ENCODE measurements at regions not wholly inside any gene's neighbourhood (a gene's known extent, or its start where the extent isn't known, plus 50 kb on each side); places are given as distances from the start of the nearest gene placed in this dataset.
"Not testable (repeated sequence)": the region's sequence is repeated elsewhere in the genome, so short reads cannot be mapped to it uniquely, and the experiment has no call there.

- DNase-seq: no peak
Observed at GRCh38 chr1:192862271-192862670, 53.4 kb downstream of the RGS2 start.

- peak; percentile 14 to 28 for DNase-seq
Observed at GRCh38 chr1:192866241-192866868, 57.5 kb downstream of the RGS2 start.

- DNase-seq: no peak
Observed at GRCh38 chr1:192867180-192867579, 58.3 kb downstream of the RGS2 start.

- DNase-seq: peak; percentile 54 to 71
Observed at GRCh38 chr1:192869308-192869940, 60.6 kb downstream of the RGS2 start.

- no peak for DNase-seq
Observed at GRCh38 chr1:192872010-192872409, 63.2 kb downstream of the RGS2 start.

GRCh38 chr1:192873836-192874235 is 65.0 kb downstream of the RGS2 start:
- peak in 1 of 2 donors; percentile 75 for DNase-seq

- no peak for DNase-seq
Observed at GRCh38 chr1:192876633-192877032, 67.8 kb downstream of the RGS2 start.

- DNase-seq: peak; percentile 88 to 90
Observed at GRCh38 chr1:192877283-192877886, 68.5 kb downstream of the RGS2 start.

GRCh38 chr1:192878249-192878648 is 69.4 kb downstream of the RGS2 start:
- DNase-seq: no peak

GRCh38 chr1:192879406-192879805 is 70.6 kb downstream of the RGS2 start:
- peak; percentile 58 to 75 for DNase-seq

GRCh38 chr1:192880231-192880630 is 71.4 kb downstream of the RGS2 start:
- peak in 1 of 2 donors; percentile 17 for DNase-seq

- DNase-seq: no peak
Observed at GRCh38 chr1:192884241-192884640, 75.4 kb downstream of the RGS2 start.

GRCh38 chr1:192885387-192885786 is 76.5 kb downstream of the RGS2 start:
- not testable (repeated sequence) for DNase-seq

GRCh38 chr1:192887426-192887825 is 78.6 kb downstream of the RGS2 start:
- DNase-seq: no peak

- DNase-seq: peak; percentile 59 to 76
Observed at GRCh38 chr1:192888574-192888973, 79.7 kb downstream of the RGS2 start.

- no peak for DNase-seq
Observed at GRCh38 chr1:192889082-192889481, 80.2 kb downstream of the RGS2 start.

- no peak for DNase-seq
Observed at GRCh38 chr1:192890134-192890533, 81.3 kb downstream of the RGS2 start.

GRCh38 chr1:192892934-192893333 is 84.1 kb downstream of the RGS2 start:
- no peak for DNase-seq

GRCh38 chr1:192895487-192895886 is 86.6 kb downstream of the RGS2 start:
- DNase-seq: not testable (repeated sequence)

GRCh38 chr1:192896376-192896775 is 87.5 kb downstream of the RGS2 start:
- peak in 1 of 2 donors; percentile 26 for DNase-seq

- DNase-seq: no peak
Observed at GRCh38 chr1:192901500-192901899, 92.7 kb downstream of the RGS2 start.

- no peak for DNase-seq
Observed at GRCh38 chr1:192903142-192903541, 94.3 kb downstream of the RGS2 start.

GRCh38 chr1:192904438-192904895 is 95.6 kb downstream of the RGS2 start:
- peak; percentile 81 to 86 for DNase-seq

- DNase-seq: peak in 1 of 2 donors; percentile 46
Observed at GRCh38 chr1:192905049-192905448, 96.2 kb downstream of the RGS2 start.
